ENCODE measurements at regions not wholly inside any gene's neighbourhood (a gene's known extent, or its start where the extent isn't known, plus 50 kb on each side); places are given as distances from the start of the nearest gene placed in this dataset.
"Not testable (repeated sequence)": the region's sequence is repeated elsewhere in the genome, so short reads cannot be mapped to it uniquely, and the experiment has no call there.

GRCh38 chr18:67815280-67815679, 298.8 kb upstream of the DSEL start:
- Histone ChIP-seq H3K27me3 (no peaks in the 10 kb centered on the region), H3K9me3 (no peaks in the 10 kb centered on the region), H3K36me3 (no peaks in the 10 kb centered on the region), H3K4me3 (no peak overlapping the region)
- DNase-seq, result no peak

DNA sequence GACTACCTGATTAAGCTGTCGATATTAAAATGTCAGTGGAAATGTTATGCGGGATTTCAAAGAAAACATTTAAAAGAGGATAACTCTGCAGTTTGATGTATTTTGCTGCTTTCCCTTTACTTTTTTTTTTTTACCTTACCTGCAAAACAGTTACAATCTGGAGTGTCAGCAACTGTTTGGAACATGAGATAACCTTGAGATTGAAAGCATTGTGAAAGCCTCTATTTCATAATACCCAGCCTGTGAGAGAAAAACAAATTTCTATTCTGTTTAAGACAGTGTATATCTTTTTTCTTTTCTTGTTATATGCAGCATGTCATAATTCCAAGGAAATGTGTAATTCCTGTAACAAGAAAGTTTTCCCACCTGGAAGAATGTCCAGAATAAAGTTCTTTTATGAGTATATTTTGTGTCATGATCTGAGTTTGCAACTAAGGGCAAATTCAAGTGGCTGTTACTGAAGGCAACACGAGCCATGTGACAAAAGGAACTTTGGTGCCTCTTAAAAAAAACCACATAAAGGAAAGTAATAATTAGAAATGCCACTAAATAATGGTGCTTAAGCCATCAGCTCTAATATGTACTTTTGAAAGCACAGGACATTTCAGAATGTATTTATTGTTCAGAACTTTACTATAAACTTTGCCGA, 297.0 kb upstream of the DSEL start:
- no peaks in the 10 kb centered on the region for H3K9me3 ChIP-seq
- no peak overlapping the region for H3K4me3 ChIP-seq
- DNase-seq, result no peak
- no peaks in the 10 kb centered on the region for H3K27me3 ChIP-seq
- no peaks in the 10 kb centered on the region for H3K36me3 ChIP-seq

DNA sequence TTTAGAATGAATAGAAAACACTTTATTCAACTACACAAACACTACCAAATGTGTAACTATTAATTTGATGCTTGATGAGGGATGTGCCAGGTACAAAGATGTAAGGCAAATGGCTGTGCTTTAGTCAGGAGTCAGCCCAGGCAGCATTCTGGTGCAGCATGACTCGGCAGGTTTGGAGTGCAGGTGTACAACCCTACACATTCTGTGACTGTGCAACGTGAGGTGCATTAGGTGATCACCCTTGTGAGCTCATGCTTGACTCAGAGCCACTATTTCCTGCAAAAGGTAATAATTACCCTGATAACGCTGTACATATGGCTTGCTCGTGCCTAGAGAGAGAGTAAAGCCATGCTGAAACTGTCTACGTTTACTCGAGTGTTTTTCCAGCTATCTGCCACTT, 288.7 kb upstream of the DSEL start:
- no peak for DNase-seq
- no peaks in the 10 kb centered on the region for H3K36me3 ChIP-seq
- H3K9me3 ChIP-seq, result no peaks in the 10 kb centered on the region
- no peaks in the 10 kb centered on the region for H3K27me3 ChIP-seq
- H3K4me3 ChIP-seq, result no peak overlapping the region

DNA sequence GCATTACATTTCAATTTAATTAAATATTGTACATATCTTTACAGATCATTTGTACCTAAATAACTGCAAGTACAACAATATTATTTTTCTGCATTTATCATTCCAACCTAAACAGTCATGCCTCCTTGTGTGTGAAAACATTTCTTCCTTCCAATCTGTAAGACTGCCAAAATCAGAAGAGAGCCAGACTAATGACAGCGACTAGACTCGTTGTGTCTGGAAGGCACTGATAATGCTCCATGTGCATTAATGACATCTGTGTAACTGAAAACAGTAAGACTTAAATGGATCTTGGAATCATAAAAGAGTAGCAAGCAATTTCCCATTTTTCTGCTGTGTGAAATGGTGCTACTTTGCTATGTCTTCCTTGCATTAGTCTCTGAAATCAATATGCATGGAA, 278.0 kb upstream of the DSEL start:
- Histone ChIP-seq H3K4me3 (no peak overlapping the region), H3K36me3 (no peaks in the 10 kb centered on the region), H3K9me3 (no peaks in the 10 kb centered on the region), H3K27me3 (no peaks in the 10 kb centered on the region)
- DNase-seq, result no peak

DNA sequence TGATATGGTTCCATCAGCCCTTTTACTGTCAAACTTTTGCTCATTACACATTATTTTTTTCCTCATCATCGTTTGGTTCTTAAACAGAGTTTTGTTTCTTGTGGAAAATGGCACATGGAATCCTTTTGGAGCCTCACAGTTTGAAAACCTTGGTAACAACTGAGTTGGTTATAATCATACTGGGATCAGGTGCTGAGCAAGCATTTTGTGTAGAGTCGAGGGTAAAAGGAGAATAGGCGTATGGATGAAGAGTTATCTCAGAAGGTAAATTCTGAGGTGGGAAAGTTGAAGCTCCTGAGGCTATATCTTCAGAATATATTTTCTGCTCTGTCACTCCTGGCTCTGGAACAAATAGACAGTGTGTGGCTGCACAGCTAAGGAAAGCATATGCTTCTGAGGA, 274.0 kb upstream of the DSEL start:
- DNase-seq, result no peak
- Histone ChIP-seq H3K4me3 (no peak overlapping the region), H3K27me3 (no peaks in the 10 kb centered on the region), H3K36me3 (no peaks in the 10 kb centered on the region), H3K9me3 (no peaks in the 10 kb centered on the region)

DNA sequence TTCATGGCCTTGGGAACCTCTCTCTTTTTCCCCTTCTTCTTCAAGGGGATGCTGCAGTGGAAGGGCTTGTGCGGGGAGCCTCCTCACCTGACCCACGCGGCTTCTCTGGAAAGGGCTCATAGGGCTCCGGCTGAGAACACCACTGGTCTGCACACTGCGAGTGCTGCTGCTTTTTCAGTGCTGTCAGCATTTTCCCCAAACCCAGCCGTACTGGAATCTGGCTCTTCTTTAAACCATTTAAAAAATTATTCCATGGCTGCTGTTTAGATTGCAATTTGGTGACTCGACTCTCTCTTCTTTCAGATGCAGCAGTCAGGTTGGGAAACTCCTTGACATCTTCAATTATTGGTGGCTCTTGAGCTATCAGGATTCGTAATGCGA, 272.6 kb upstream of the DSEL start:
- no peaks in the 10 kb centered on the region for H3K36me3 ChIP-seq
- no peak overlapping the region for H3K4me3 ChIP-seq
- no peak for DNase-seq
- H3K27me3 ChIP-seq, result no peaks in the 10 kb centered on the region
- H3K9me3 ChIP-seq, result no peaks in the 10 kb centered on the region

GRCh38 chr18:67788310-67789164, 272.0 kb upstream of the DSEL start:
- H3K36me3 ChIP-seq, result no peaks in the 10 kb centered on the region

DNA sequence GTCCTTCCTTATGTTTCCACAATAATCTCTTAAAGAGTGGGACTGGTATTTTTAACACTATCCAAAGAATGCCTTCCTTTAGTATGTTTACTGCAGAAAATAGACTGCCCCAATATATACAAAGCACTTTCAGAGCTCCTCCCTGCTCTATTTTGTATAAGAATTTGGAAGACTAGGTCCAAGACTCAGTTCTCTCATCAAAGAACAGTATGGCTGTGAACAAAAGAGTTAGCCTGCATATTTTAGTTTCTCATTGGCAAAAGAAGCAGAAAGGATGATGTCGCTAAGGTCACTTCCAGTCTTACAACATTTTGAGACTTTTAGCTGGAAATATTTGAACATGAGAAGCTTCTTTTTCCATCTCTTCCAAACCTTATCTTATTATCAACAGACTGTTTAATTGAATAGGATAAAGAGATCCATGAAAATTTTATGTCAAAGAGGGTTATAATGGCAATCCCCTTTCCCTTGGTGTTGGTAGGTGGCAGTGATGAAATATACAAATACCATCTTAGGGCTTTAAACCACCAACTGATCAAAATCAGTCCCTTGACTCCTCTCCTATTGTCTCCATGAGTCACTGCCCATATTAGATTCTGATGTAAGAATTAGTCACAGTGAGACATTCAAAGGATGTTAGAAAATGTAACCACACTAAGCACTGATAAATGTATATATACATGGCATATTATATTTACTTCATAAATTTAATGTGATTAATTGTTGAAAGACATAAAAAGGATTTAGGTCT, 266.9 kb upstream of the DSEL start:
- Histone ChIP-seq H3K4me3 (no peak overlapping the region), H3K36me3 (no peaks in the 10 kb centered on the region), H3K9me3 (no peaks in the 10 kb centered on the region), H3K27me3 (no peaks in the 10 kb centered on the region)
- no peak for DNase-seq

More at GRCh38 chr18:67788310-67789164, 272.0 kb upstream of the DSEL start:
- no peaks in the 10 kb centered on the region for H3K27me3 ChIP-seq
- no peak overlapping the region for H3K4me3 ChIP-seq
- H3K9me3 ChIP-seq, result no peaks in the 10 kb centered on the region
- DNase-seq, result no peak

DNA sequence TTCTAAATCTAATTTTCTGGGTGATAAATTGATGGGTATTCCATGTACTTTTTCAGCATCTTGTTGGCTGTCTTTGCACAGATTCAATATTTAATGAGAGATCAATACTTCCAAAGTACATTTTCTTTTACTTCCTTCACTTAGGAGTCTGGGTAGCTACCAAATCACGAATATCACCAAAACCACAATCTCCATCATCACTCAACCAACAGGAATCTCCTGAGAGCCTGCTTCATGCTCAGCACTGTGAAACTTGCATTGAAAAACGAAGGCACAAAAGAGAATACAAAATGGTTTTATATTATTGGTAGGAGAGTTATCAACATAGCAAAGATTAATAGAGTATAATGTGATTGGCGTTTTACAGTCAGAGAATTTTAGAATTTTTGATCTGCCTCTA, 261.5 kb upstream of the DSEL start:
- H3K27me3 ChIP-seq, result no peaks in the 10 kb centered on the region
- no peaks in the 10 kb centered on the region for H3K9me3 ChIP-seq
- H3K36me3 ChIP-seq, result no peaks in the 10 kb centered on the region
- no peak for DNase-seq
- no peak overlapping the region for H3K4me3 ChIP-seq

- Histone ChIP-seq H3K27me3 (no peaks in the 10 kb centered on the region), H3K36me3 (no peaks in the 10 kb centered on the region), H3K9me3 (no peaks in the 10 kb centered on the region), H3K4me3 (no peak overlapping the region)
- DNase-seq, result no peak
Measured at GRCh38 chr18:67776929-67777328, 260.4 kb upstream of the DSEL start.

DNA sequence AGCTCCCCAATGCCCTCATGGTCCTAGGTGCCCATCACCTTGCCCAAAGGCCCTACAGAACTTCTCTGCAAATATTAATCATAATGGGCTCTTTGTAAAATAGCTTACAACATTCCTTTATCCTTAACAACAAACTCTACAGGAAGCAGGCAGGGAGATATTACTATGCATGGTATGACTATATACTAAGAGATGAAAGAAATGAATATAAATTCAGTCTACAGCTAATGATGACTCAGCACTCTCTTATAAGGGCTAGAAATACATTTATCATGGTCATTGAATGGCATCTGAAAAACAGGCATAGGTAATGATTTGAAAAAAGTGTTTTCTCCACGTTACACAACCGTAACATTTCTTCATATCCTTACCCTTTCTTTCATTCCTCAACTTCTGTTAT, 254.8 kb upstream of the DSEL start:
- Histone ChIP-seq H3K27me3 (no peaks in the 10 kb centered on the region), H3K9me3 (no peaks in the 10 kb centered on the region), H3K4me3 (no peak overlapping the region), H3K36me3 (no peaks in the 10 kb centered on the region)
- no peak for DNase-seq

DNA sequence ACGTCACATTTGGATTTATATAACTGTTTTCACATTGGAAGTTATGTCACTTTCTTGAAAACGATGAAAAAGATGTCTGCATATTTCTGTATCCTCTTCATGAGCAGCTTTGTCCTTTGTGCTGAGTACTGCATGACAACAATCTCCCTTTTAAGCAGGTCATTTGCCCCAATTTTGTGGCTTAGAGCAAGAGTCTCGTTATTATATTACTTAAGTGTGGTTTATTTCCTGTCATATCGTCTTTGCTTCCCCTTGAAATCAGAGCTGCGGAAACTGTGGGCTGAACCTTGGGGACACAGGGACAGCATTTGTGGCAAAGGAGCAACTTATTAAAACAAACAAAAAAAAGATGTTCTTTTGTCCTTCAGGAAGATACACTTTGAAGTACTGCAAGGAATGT, 254.0 kb upstream of the DSEL start:
- Histone ChIP-seq H3K4me3 (no peak overlapping the region), H3K27me3 (no peaks in the 10 kb centered on the region), H3K36me3 (no peaks in the 10 kb centered on the region), H3K9me3 (no peaks in the 10 kb centered on the region)
- no peak for DNase-seq

GRCh38 chr18:67766930-67767329, 250.4 kb upstream of the DSEL start:
- no peaks in the 10 kb centered on the region for H3K9me3 ChIP-seq
- no peaks in the 10 kb centered on the region for H3K36me3 ChIP-seq
- no peaks in the 10 kb centered on the region for H3K27me3 ChIP-seq
- no peak overlapping the region for H3K4me3 ChIP-seq
- DNase-seq, result no peak

GRCh38 chr18:67752211-67752610, 235.7 kb upstream of the DSEL start:
- not testable (repeated sequence) for H3K27me3 ChIP-seq, H3K36me3 ChIP-seq, H3K4me3 ChIP-seq, H3K9me3 ChIP-seq, DNase-seq

DNA sequence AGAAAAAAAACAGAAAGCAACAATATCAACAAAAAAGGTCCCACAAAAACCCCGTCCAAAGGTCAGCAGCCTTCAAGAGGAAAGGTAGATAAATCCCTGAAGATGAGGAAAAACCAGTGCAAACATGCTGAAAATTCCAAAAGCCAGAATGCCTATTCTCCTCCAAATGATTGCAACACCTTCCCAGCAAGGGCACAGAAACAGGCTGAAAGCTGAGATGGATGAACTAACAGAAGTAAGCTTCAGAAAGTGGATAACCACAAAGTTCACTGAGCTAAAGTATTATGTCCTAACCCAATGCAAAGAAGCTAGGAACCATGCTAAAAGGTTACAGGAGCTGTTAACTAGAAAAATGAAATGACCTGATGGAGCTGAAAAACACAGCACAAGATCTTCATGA, 226.4 kb upstream of the DSEL start:
- H3K27me3 ChIP-seq, result no peaks in the 10 kb centered on the region
- H3K4me3 ChIP-seq, result no peak overlapping the region
- peaks cover 8% of the 10 kb centered on the region for H3K9me3 ChIP-seq
- no peak for DNase-seq
- no peaks in the 10 kb centered on the region for H3K36me3 ChIP-seq

- no peaks in the 10 kb centered on the region for H3K36me3 ChIP-seq
- H3K9me3 ChIP-seq, result peaks cover 8% of the 10 kb centered on the region
- no peak overlapping the region for H3K4me3 ChIP-seq
- H3K27me3 ChIP-seq, result no peaks in the 10 kb centered on the region
- DNase-seq, result no peak
Measured at GRCh38 chr18:67742525-67742924, 226.0 kb upstream of the DSEL start.

GRCh38 chr18:67735506-67735905, 219.0 kb upstream of the DSEL start:
- Histone ChIP-seq H3K4me3 (no peak overlapping the region), H3K9me3 (no peaks in the 10 kb centered on the region), H3K36me3 (no peaks in the 10 kb centered on the region), H3K27me3 (no peaks in the 10 kb centered on the region)
- no peak for DNase-seq
